HEK293 (cell line): ENCODE measurements at regions not wholly inside any gene's neighbourhood (a gene's known extent, or its start where the extent isn't known, plus 50 kb on each side); places are given as distances from the start of the nearest gene placed in this dataset.

Experiments
- CTCF ChIA-PET: fragments of 350-600 bp; formaldehyde crosslinking; extraction: SDS; loops from one replicate; lab custom pipeline; 2021; ENCODE audit warnings: antibody characterized with exemption; lab: Yijun Ruan, JAX
- POLR2A ChIA-PET: fragments of 300-600 bp; formaldehyde crosslinking; extraction: SDS; loops from one replicate; lab custom pipeline; 2020; ENCODE audit warnings: antibody characterized with exemption, inconsistent platforms; lab: Yijun Ruan, JAX
- H3K27ac ChIP-seq: fragments of 200-500 bp; sonication (Bioruptor generic); 2 replicates; pipeline ENCODE4 v1.5.1; 2014; ENCODE audit warnings: low read depth, low read length, control low read depth, inconsistent platforms; ENCODE audit errors: extremely low read depth
- H3K36me3 ChIP-seq, 2 experiments: fragments of 200-500 bp in 1 of 2; sonication (Bioruptor generic) in 1 of 2; 1 replicate in 1 of 2; 2 replicates in 1 of 2; pipeline ENCODE4 v1.5.1; 2014 to 2017; ENCODE audit warnings: inconsistent platforms in 2 of 2, low read length in 2 of 2; ENCODE audit not compliant: control insufficient read depth in 2 of 2, insufficient read depth in 1 of 2
- H3K4me1 ChIP-seq: fragments of 200-500 bp; sonication (Bioruptor generic); 2 replicates; pipeline ENCODE4 v1.5.1; 2014; ENCODE audit warnings: mild to moderate bottlenecking, low read length, inconsistent platforms; ENCODE audit not compliant: control insufficient read depth, insufficient read depth
- H3K4me3 ChIP-seq: 2 replicates; pipeline ENCODE4 v1.5.1; 2011; ENCODE audit warnings: low read depth, mild to moderate bottlenecking, control low read depth, low read length, moderate library complexity
- H3K9me3 ChIP-seq: fragments of 200-500 bp; sonication (Bioruptor generic); 2 replicates; pipeline ENCODE4 v1.5.1; 2014; ENCODE audit warnings: low read depth, low read length, inconsistent platforms; ENCODE audit not compliant: control insufficient read depth, insufficient read depth
- GLIS1 ChIP-seq: fragments of 450-650 bp; formaldehyde crosslinking; IDR thresholded peaks from 2 replicates; pipeline ENCODE4 v1.5.1; 2016; ENCODE audit warnings: missing biosample characterization, missing genetic modification characterization
- IKZF3 ChIP-seq: fragments of 450-650 bp; IDR thresholded peaks from 2 replicates; pipeline ENCODE4 v1.5.0; 2018; ENCODE audit warnings: missing biosample characterization, mild to moderate bottlenecking, missing genetic modification characterization, moderate library complexity
- KLF10 ChIP-seq: fragments of 450-650 bp; IDR thresholded peaks from 2 replicates; pipeline ENCODE4 v1.5.1; 2018; ENCODE audit warnings: missing biosample characterization, mild to moderate bottlenecking, missing genetic modification characterization
- PRDM1 ChIP-seq: fragments of 450-650 bp; formaldehyde crosslinking; IDR thresholded peaks from 2 replicates; pipeline ENCODE4; 2016; ENCODE audit warnings: missing biosample characterization, missing genetic modification characterization
- REPIN1 ChIP-seq: fragments of 450-650 bp; formaldehyde crosslinking; IDR thresholded peaks from 2 replicates; pipeline ENCODE4 v1.5.1; 2017; ENCODE audit warnings: missing biosample characterization, missing genetic modification characterization, low read depth
- ZBTB8A ChIP-seq: fragments of 450-650 bp; formaldehyde crosslinking; IDR thresholded peaks from 2 replicates; pipeline ENCODE4 v1.5.1; 2016; ENCODE audit warnings: missing biosample characterization, missing genetic modification characterization
- ZFP69B ChIP-seq: fragments of 450-650 bp; formaldehyde crosslinking; IDR thresholded peaks from 2 replicates; pipeline ENCODE4 v1.5.1; 2016; ENCODE audit warnings: missing biosample characterization, missing genetic modification characterization
- ZIC2 ChIP-seq: fragments of 450-650 bp; formaldehyde crosslinking; IDR thresholded peaks from 2 replicates; pipeline ENCODE4 v1.5.1; 2016; ENCODE audit warnings: missing biosample characterization, missing genetic modification characterization
- ZNF138 ChIP-seq: fragments of 450-650 bp; formaldehyde crosslinking; IDR thresholded peaks from 2 replicates; pipeline ENCODE4 v1.5.1; 2016; ENCODE audit warnings: missing biosample characterization, missing genetic modification characterization, borderline replicate concordance
- ZNF416 ChIP-seq: fragments of 450-650 bp; formaldehyde crosslinking; IDR thresholded peaks from 2 replicates; pipeline ENCODE4 v1.5.1; 2016; ENCODE audit warnings: missing biosample characterization, missing genetic modification characterization
- ZNF747 ChIP-seq: fragments of 450-650 bp; formaldehyde crosslinking; IDR thresholded peaks from 2 replicates; pipeline ENCODE4 v1.5.1; 2016; ENCODE audit warnings: missing biosample characterization, missing genetic modification characterization
- ZNF76 ChIP-seq: fragments of 450-650 bp; formaldehyde crosslinking; IDR thresholded peaks from 2 replicates; pipeline ENCODE4; 2016; ENCODE audit warnings: low read depth, missing biosample characterization, missing genetic modification characterization, borderline replicate concordance
- TF ChIP-seq, protein P1 (sequence below): fragments of 450-650 bp; formaldehyde crosslinking; IDR thresholded peaks from 2 replicates; pipeline ENCODE4 v1.5.1; 2017; ENCODE audit warnings: missing biosample characterization, missing genetic modification characterization
- TF ChIP-seq, protein P2 (sequence below): fragments of 450-650 bp; formaldehyde crosslinking; IDR thresholded peaks from 2 replicates; pipeline ENCODE4 v1.5.1; 2016; ENCODE audit warnings: missing biosample characterization, missing genetic modification characterization
- TF ChIP-seq, protein P3 (sequence below): fragments of 450-650 bp; formaldehyde crosslinking; IDR thresholded peaks from 2 replicates; pipeline ENCODE4 v1.5.1; 2016; ENCODE audit warnings: missing biosample characterization, missing genetic modification characterization
- TF ChIP-seq, protein P4 (sequence below): fragments of 450-650 bp; formaldehyde crosslinking; IDR thresholded peaks from 2 replicates; pipeline ENCODE4 v1.5.1; 2016; ENCODE audit warnings: missing biosample characterization, missing genetic modification characterization

DNA sequence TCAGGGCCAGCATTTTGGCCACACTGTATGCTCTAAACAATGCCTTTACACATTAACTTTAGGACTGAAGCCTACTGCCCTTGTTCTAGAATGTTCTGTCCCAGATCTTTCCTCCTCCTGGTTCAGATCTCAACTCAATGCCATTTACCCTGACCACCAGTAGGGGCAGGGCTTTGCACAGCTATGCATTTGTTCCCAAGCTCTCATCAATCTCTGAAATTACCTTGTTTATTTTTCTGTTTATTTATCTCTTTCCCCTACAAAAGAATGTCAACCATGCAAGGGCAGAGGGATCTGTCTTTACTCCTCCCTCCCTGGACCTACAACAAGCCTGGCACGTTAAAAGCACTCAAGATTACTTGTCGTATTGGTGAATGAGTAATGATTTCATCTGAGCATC lies 612.9 kb downstream of the BNC2 start (continued):
- TF ChIP-seq, protein P1, sequence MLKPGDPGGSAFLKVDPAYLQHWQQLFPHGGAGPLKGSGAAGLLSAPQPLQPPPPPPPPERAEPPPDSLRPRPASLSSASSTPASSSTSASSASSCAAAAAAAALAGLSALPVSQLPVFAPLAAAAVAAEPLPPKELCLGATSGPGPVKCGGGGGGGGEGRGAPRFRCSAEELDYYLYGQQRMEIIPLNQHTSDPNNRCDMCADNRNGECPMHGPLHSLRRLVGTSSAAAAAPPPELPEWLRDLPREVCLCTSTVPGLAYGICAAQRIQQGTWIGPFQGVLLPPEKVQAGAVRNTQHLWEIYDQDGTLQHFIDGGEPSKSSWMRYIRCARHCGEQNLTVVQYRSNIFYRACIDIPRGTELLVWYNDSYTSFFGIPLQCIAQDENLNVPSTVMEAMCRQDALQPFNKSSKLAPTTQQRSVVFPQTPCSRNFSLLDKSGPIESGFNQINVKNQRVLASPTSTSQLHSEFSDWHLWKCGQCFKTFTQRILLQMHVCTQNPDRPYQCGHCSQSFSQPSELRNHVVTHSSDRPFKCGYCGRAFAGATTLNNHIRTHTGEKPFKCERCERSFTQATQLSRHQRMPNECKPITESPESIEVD, result no peak
- TF ChIP-seq ZNF747 (tag by site-specific recombination), result no peak

DNA sequence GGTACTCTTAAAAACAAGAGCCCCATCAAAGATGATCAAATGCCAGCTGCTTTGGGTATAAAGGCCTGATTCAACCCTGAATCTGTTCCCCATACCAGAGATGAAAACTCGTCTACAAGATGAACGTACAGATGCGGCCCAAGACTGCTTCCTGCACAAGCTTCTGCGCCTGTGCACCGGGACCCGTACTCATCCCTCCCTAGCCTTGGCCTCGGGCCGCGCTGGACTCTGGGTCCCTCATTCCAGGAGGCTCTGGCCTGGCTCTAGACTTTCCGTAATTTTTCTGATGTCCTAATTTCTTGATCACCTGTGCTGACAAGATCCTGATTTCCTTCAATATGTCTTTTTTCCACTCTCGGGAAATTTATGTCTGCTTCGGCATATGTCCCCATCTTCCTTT lies 612.3 kb downstream of the BNC2 start:
- ChIA-PET POLR2A (no interaction called here), CTCF (interaction anchor here (0.6 to 0.9 kb wide), 5 partner anchors 9 to 608 kb away, joined by 3 to 4 read pairs (median 3); no protein-coding TSS in a partner anchor)
- H3K36me3 ChIP-seq, result no peaks in the 10 kb centered on the region
- H3K4me3 ChIP-seq, result no peak overlapping the region
- peaks cover 8% of the 10 kb centered on the region for H3K4me1 ChIP-seq
- H3K27ac ChIP-seq, result no peak overlapping the region
- TF ChIP-seq ZFP69B (tag by site-specific recombination), result no peak
- TF ChIP-seq, protein P2, sequence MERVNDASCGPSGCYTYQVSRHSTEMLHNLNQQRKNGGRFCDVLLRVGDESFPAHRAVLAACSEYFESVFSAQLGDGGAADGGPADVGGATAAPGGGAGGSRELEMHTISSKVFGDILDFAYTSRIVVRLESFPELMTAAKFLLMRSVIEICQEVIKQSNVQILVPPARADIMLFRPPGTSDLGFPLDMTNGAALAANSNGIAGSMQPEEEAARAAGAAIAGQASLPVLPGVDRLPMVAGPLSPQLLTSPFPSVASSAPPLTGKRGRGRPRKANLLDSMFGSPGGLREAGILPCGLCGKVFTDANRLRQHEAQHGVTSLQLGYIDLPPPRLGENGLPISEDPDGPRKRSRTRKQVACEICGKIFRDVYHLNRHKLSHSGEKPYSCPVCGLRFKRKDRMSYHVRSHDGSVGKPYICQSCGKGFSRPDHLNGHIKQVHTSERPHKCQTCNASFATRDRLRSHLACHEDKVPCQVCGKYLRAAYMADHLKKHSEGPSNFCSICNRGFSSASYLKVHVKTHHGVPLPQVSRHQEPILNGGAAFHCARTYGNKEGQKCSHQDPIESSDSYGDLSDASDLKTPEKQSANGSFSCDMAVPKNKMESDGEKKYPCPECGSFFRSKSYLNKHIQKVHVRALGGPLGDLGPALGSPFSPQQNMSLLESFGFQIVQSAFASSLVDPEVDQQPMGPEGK (tag by site-specific recombination), result no peak
- TF ChIP-seq KLF10, result no peak
- TF ChIP-seq ZNF76, result no peak
- no peak for TF ChIP-seq ZNF138 (tag by site-specific recombination)
- no peak for TF ChIP-seq ZNF416 (tag by site-specific recombination)
- H3K9me3 ChIP-seq, result no peaks in the 10 kb centered on the region

DNA sequence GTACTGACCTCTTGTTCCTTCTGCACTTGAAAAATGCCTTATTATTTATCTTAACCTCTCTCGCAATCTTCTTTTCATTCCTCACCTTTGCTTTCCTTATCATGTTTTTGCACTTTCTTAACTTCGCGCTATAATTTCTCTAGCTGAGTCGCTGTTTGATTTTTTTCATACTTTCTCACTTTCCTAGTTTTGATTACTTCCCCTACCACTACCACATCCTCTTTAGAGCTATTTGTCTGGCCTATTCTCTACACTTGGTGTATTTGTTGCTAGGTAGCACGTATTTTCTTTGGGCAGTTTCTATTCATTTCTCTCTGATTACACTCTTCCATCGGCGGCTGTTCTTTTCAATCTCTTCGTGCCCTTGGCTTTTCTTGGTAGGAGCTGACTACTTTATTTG lies 611.8 kb downstream of the BNC2 start:
- no peaks in the 10 kb centered on the region for H3K36me3 ChIP-seq
- TF ChIP-seq PRDM1 (tag by site-specific recombination) (peak; percentile 50), IKZF3 (tag by site-specific recombination) (no peak)
- no peak overlapping the region for H3K27ac ChIP-seq
- ChIA-PET POLR2A (no interaction called here), CTCF (interaction anchor here (0.6 to 0.9 kb wide), 5 partner anchors 9 to 607 kb away, joined by 3 to 4 read pairs (median 3); no protein-coding TSS in a partner anchor)
- no peak overlapping the region for H3K4me3 ChIP-seq
- no peaks in the 10 kb centered on the region for H3K9me3 ChIP-seq
- peaks cover 8% of the 10 kb centered on the region for H3K4me1 ChIP-seq

DNA sequence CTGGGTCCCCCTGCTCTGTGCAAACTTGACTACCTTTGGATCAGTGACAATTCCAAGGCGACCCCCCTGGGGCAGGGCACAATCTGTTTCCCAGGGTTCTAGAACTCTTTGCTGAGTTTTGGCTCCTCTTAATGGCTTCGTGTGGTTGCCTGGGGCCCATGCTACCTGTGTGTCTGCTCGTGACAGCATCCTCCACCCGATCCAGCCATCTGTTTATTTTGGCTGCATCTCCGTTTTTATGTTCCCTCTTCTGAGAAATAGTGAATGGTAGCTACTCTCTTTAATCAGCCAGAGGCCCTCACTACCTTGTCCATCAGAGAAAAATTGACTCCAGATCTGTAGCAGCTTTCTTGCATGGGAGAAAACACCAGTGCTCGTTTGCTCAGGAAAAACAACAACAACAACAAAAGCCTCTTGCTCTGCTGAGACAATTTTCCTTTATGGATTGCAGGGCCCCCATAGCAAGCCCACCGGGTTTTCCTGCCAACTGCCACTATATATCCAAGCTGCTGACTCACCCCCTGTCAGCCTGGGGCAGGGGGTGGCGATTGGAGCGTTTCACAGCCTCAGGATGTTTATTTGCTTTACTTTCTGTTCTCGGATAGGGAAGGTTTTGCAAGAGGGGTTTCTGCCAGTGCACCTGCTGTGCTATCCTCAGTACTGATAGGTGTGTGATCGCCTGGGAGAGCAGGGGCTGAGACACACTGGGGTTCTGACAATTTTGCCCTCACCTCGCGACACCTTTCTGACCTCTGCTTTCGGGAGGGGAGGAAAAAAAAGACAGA lies 607.8 kb downstream of the BNC2 start:
- CTCF ChIA-PET, result interaction anchor here (0.7 to 1.0 kb wide), 2 partner anchors 9 to 260 kb away, joined by 3 read pairs; no protein-coding TSS in a partner anchor
- no peaks in the 10 kb centered on the region for H3K36me3 ChIP-seq
- H3K4me1 ChIP-seq, result peaks cover 8% of the 10 kb centered on the region
- TF ChIP-seq GLIS1 (peak; percentile 59), ZBTB8A (tag by site-specific recombination) (no peak), REPIN1 (tag by site-specific recombination) (no peak), ZIC2 (peak; percentile 59)
- TF ChIP-seq, protein P3, sequence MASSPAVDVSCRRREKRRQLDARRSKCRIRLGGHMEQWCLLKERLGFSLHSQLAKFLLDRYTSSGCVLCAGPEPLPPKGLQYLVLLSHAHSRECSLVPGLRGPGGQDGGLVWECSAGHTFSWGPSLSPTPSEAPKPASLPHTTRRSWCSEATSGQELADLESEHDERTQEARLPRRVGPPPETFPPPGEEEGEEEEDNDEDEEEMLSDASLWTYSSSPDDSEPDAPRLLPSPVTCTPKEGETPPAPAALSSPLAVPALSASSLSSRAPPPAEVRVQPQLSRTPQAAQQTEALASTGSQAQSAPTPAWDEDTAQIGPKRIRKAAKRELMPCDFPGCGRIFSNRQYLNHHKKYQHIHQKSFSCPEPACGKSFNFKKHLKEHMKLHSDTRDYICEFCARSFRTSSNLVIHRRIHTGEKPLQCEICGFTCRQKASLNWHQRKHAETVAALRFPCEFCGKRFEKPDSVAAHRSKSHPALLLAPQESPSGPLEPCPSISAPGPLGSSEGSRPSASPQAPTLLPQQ, result 0 out of 2 replicates have a peak, but pooled peaks have one; percentile 18
- TF ChIP-seq, protein P4, sequence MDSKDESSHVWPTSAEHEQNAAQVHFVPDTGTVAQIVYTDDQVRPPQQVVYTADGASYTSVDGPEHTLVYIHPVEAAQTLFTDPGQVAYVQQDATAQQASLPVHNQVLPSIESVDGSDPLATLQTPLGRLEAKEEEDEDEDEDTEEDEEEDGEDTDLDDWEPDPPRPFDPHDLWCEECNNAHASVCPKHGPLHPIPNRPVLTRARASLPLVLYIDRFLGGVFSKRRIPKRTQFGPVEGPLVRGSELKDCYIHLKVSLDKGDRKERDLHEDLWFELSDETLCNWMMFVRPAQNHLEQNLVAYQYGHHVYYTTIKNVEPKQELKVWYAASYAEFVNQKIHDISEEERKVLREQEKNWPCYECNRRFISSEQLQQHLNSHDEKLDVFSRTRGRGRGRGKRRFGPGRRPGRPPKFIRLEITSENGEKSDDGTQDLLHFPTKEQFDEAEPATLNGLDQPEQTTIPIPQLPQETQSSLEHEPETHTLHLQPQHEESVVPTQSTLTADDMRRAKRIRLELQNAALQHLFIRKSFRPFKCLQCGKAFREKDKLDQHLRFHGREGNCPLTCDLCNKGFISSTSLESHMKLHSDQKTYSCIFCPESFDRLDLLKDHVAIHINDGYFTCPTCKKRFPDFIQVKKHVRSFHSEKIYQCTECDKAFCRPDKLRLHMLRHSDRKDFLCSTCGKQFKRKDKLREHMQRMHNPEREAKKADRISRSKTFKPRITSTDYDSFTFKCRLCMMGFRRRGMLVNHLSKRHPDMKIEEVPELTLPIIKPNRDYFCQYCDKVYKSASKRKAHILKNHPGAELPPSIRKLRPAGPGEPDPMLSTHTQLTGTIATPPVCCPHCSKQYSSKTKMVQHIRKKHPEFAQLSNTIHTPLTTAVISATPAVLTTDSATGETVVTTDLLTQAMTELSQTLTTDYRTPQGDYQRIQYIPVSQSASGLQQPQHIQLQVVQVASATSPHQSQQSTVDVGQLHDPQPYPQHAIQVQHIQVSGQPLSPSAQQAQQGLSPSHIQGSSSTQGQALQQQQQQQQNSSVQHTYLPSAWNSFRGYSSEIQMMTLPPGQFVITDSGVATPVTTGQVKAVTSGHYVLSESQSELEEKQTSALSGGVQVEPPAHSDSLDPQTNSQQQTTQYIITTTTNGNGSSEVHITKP (tag by site-specific recombination), result peak; percentile 37; the same call in 1 of the 2 replicates
- POLR2A ChIA-PET, result no interaction called here
- H3K9me3 ChIP-seq, result no peaks in the 10 kb centered on the region
- no peak overlapping the region for H3K27ac ChIP-seq
- H3K4me3 ChIP-seq, result no peak overlapping the region
